ENCODE measurements at regions not wholly inside any gene's neighbourhood (a gene's known extent, or its start where the extent isn't known, plus 50 kb on each side); places are given as distances from the start of the nearest gene placed in this dataset.

DNA sequence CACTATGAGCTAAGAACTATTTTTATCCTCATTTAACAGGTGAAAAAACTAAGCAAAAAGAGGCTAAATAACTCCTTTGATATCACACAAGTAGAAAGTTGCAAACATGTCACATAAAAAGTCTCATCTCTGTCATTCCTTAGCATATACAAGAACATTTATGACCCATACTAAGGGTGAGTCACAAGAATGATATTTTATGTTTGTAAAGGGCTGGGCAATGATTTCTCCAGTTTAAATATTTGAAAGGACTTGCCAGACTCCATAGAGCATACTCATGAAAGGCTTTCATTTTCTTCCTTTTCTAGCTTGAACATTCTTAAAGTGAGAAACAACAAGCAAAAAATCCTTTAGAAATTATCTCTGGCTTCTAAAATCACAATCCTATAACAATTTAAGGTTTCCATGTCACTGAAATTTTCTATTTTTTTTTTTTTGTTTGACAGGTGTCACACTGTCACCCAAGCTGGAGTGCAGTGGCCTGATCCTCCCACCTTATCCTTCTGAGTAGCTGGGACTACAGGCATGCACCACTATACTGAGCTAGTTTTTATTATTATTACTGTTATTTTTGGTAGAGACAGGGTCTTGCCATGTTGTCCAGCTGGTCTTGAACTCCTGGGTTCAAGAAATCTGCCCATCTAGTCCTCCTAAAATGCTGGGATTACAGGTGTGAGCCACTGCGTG lies 338.0 kb upstream of the KHDRBS2 start:
- Histone ChIP-seq H3K4me3 (ENCODE audit: insufficient read length, low read depth) (no peak overlapping the region), H3K9ac (ENCODE audit: insufficient read length, low read depth) (no peak overlapping the region), H3K9me3 (ENCODE audit: insufficient read depth, low read length) (no peaks in the 10 kb centered on the region), H3K4me1 (ENCODE audit: insufficient read depth, insufficient read length) (no peaks in the 10 kb centered on the region), H3K27me3 (ENCODE audit: insufficient read depth, insufficient read length) (no peaks in the 10 kb centered on the region), H3K36me3 (ENCODE audit: insufficient read depth, insufficient read length, low read length) (no peaks in the 10 kb centered on the region)
- DNase-seq (ENCODE audit: low read depth, low spot score), result no peak
- no peak for TF ChIP-seq ZNF274 (IDR thresholded peaks at IDR 0.05; ENCODE audit: low read depth, low read length)
- TF ChIP-seq SUZ12 (IDR thresholded peaks at IDR 0.05; ENCODE audit: extremely low read depth, insufficient read depth, insufficient read length), result no peak
- TF ChIP-seq YY1 (IDR thresholded peaks at IDR 0.05; ENCODE audit: insufficient read depth, insufficient read length), result no peak

GRCh38 chr6:62615366-62616015 lies 329.5 kb upstream of the KHDRBS2 start:
- DNase-seq (ENCODE audit: low read depth, low spot score), result no peak
- Histone ChIP-seq H3K9ac (ENCODE audit: insufficient read length, low read depth) (no peak overlapping the region), H3K36me3 (ENCODE audit: insufficient read depth, insufficient read length, low read length) (no peaks in the 10 kb centered on the region), H3K4me1 (ENCODE audit: insufficient read depth, insufficient read length) (no peaks in the 10 kb centered on the region), H3K27me3 (ENCODE audit: insufficient read depth, insufficient read length) (no peaks in the 10 kb centered on the region), H3K4me3 (ENCODE audit: insufficient read length, low read depth) (no peak overlapping the region), H3K9me3 (ENCODE audit: insufficient read depth, low read length) (0 out of 2 replicates have a peak, but pooled peaks cover 6% of the 10 kb centered on the region)
- TF ChIP-seq YY1 (IDR thresholded peaks at IDR 0.05; ENCODE audit: insufficient read depth, insufficient read length), result no peak

- TF ChIP-seq ZNF274 (IDR thresholded peaks at IDR 0.05; ENCODE audit: low read depth, low read length) (no peak), YY1 (IDR thresholded peaks at IDR 0.05; ENCODE audit: insufficient read depth, insufficient read length) (no peak), SUZ12 (IDR thresholded peaks at IDR 0.05; ENCODE audit: extremely low read depth, insufficient read depth, insufficient read length) (no peak)
- 0 out of 2 replicates have a peak, but pooled peaks cover 6% of the 10 kb centered on the region for H3K9me3 ChIP-seq (ENCODE audit: insufficient read depth, low read length)
- no peak overlapping the region for H3K9ac ChIP-seq (ENCODE audit: insufficient read length, low read depth)
Measured at GRCh38 chr6:62614442-62614841, 328.4 kb upstream of the KHDRBS2 start.

GRCh38 chr6:62613928-62614327 lies 327.9 kb upstream of the KHDRBS2 start:
- no peaks in the 10 kb centered on the region for H3K4me1 ChIP-seq (ENCODE audit: insufficient read depth, insufficient read length)
- TF ChIP-seq SUZ12 (IDR thresholded peaks at IDR 0.05; ENCODE audit: extremely low read depth, insufficient read depth, insufficient read length), result no peak
- no peak for TF ChIP-seq ZNF274 (IDR thresholded peaks at IDR 0.05; ENCODE audit: low read depth, low read length)
- TF ChIP-seq YY1 (IDR thresholded peaks at IDR 0.05; ENCODE audit: insufficient read depth, insufficient read length), result no peak
- no peaks in the 10 kb centered on the region for H3K27me3 ChIP-seq (ENCODE audit: insufficient read depth, insufficient read length)
- H3K9me3 ChIP-seq (ENCODE audit: insufficient read depth, low read length), result 0 out of 2 replicates have a peak, but pooled peaks cover 6% of the 10 kb centered on the region
- no peak overlapping the region for H3K9ac ChIP-seq (ENCODE audit: insufficient read length, low read depth)
- no peaks in the 10 kb centered on the region for H3K36me3 ChIP-seq (ENCODE audit: insufficient read depth, insufficient read length, low read length)
- H3K4me3 ChIP-seq (ENCODE audit: insufficient read length, low read depth), result no peak overlapping the region
- peak; percentile 25 for DNase-seq (ENCODE audit: low read depth, low spot score)

More at GRCh38 chr6:62614442-62614841, 328.4 kb upstream of the KHDRBS2 start:
- no peaks in the 10 kb centered on the region for H3K36me3 ChIP-seq (ENCODE audit: insufficient read depth, insufficient read length, low read length)
- H3K27me3 ChIP-seq (ENCODE audit: insufficient read depth, insufficient read length), result no peaks in the 10 kb centered on the region
- H3K4me1 ChIP-seq (ENCODE audit: insufficient read depth, insufficient read length), result no peaks in the 10 kb centered on the region
- no peak overlapping the region for H3K4me3 ChIP-seq (ENCODE audit: insufficient read length, low read depth)
- DNase-seq (ENCODE audit: low read depth, low spot score), result no peak

- Histone ChIP-seq H3K27me3 (ENCODE audit: insufficient read depth, insufficient read length) (no peaks in the 10 kb centered on the region), H3K9me3 (ENCODE audit: insufficient read depth, low read length) (0 out of 2 replicates have a peak, but pooled peaks cover 6% of the 10 kb centered on the region), H3K9ac (ENCODE audit: insufficient read length, low read depth) (no peak overlapping the region), H3K4me1 (ENCODE audit: insufficient read depth, insufficient read length) (no peaks in the 10 kb centered on the region), H3K4me3 (ENCODE audit: insufficient read length, low read depth) (no peak overlapping the region), H3K36me3 (ENCODE audit: insufficient read depth, insufficient read length, low read length) (no peaks in the 10 kb centered on the region)
- no peak for DNase-seq (ENCODE audit: low read depth, low spot score)
- TF ChIP-seq ZNF274 (IDR thresholded peaks at IDR 0.05; ENCODE audit: low read depth, low read length) (no peak), SUZ12 (IDR thresholded peaks at IDR 0.05; ENCODE audit: extremely low read depth, insufficient read depth, insufficient read length) (no peak), YY1 (IDR thresholded peaks at IDR 0.05; ENCODE audit: insufficient read depth, insufficient read length) (no peak)
Measured at GRCh38 chr6:62612471-62612870, 326.4 kb upstream of the KHDRBS2 start.

GRCh38 chr6:62570372-62570771 lies 284.3 kb upstream of the KHDRBS2 start:
- H3K4me3 ChIP-seq (ENCODE audit: insufficient read length, low read depth), result no peak overlapping the region
- H3K9me3 ChIP-seq (ENCODE audit: insufficient read depth, low read length), result no peaks in the 10 kb centered on the region
- DNase-seq (ENCODE audit: low read depth, low spot score), result no peak
- H3K36me3 ChIP-seq (ENCODE audit: insufficient read depth, insufficient read length, low read length), result no peaks in the 10 kb centered on the region
- H3K4me1 ChIP-seq (ENCODE audit: insufficient read depth, insufficient read length), result no peaks in the 10 kb centered on the region
- TF ChIP-seq YY1 (IDR thresholded peaks at IDR 0.05; ENCODE audit: insufficient read depth, insufficient read length) (no peak), ZNF274 (IDR thresholded peaks at IDR 0.05; ENCODE audit: low read depth, low read length) (no peak), SUZ12 (IDR thresholded peaks at IDR 0.05; ENCODE audit: extremely low read depth, insufficient read depth, insufficient read length) (no peak)
- H3K9ac ChIP-seq (ENCODE audit: insufficient read length, low read depth), result no peak overlapping the region
- no peaks in the 10 kb centered on the region for H3K27me3 ChIP-seq (ENCODE audit: insufficient read depth, insufficient read length)

GRCh38 chr6:62541502-62541901 lies 255.5 kb upstream of the KHDRBS2 start:
- no peaks in the 10 kb centered on the region for H3K4me1 ChIP-seq (ENCODE audit: insufficient read depth, insufficient read length)
- H3K9ac ChIP-seq (ENCODE audit: insufficient read length, low read depth), result no peak overlapping the region
- DNase-seq (ENCODE audit: low read depth, low spot score), result no peak
- H3K27me3 ChIP-seq (ENCODE audit: insufficient read depth, insufficient read length), result no peaks in the 10 kb centered on the region
- TF ChIP-seq YY1 (IDR thresholded peaks at IDR 0.05; ENCODE audit: insufficient read depth, insufficient read length) (no peak), SUZ12 (IDR thresholded peaks at IDR 0.05; ENCODE audit: extremely low read depth, insufficient read depth, insufficient read length) (no peak), ZNF274 (IDR thresholded peaks at IDR 0.05; ENCODE audit: low read depth, low read length) (no peak)
- H3K36me3 ChIP-seq (ENCODE audit: insufficient read depth, insufficient read length, low read length), result no peaks in the 10 kb centered on the region
- H3K9me3 ChIP-seq (ENCODE audit: insufficient read depth, low read length), result no peaks in the 10 kb centered on the region
- H3K4me3 ChIP-seq (ENCODE audit: insufficient read length, low read depth), result no peak overlapping the region

Measured in NT2/D1 (cell line).